HepG2 (cell line): ENCODE measurements at regions not wholly inside any gene's neighbourhood (a gene's known extent, or its start where the extent isn't known, plus 50 kb on each side); places are given as distances from the start of the nearest gene placed in this dataset.

Experiments used
- CTCF ChIP-seq: sonication (generic); formaldehyde crosslinking; IDR thresholded peaks from 2 replicates; pipeline ENCODE4 v1.5.0; 2020; ENCODE audit warnings: mild to moderate bottlenecking, missing genetic modification reagents, moderate library complexity
- EP300 ChIP-seq, 3 experiments: sonication (generic) in 1 of 3; formaldehyde crosslinking in 1 of 3; IDR thresholded peaks; 2 replicates each; pipeline versions ENCODE4 v1.5.1 to v1.6.1; 2011 to 2020; ENCODE audit warnings: low read depth in 2 of 3, low read length in 2 of 3, borderline replicate concordance in 1 of 3, improper control_type of control experiment in 1 of 3, mild to moderate bottlenecking in 1 of 3, missing genetic modification reagents in 1 of 3, moderate library complexity in 1 of 3
- FOXM1 ChIP-seq: sonication (generic); formaldehyde crosslinking; IDR thresholded peaks from 2 replicates; pipeline ENCODE4 v1.5.0; 2020; ENCODE audit warnings: missing genetic modification reagents
- KDM1A ChIP-seq: IDR thresholded peaks from 2 replicates; pipeline ENCODE4 v1.6.1; 2016; ENCODE audit warnings: missing compliant biosample characterization
- MNT ChIP-seq: fragments of 450-650 bp; IDR thresholded peaks from 2 replicates; pipeline ENCODE4 v1.6.1; 2016
- RBM39 ChIP-seq: fragments of 200-400 bp; formaldehyde crosslinking; IDR thresholded peaks from one replicate; pipeline ENCODE4 v1.6.1; 2018; ENCODE audit warnings: antibody characterized with exemption, mild to moderate bottlenecking, low read depth, low read length; ENCODE audit not compliant: poor library complexity, severe bottlenecking
- SIN3B ChIP-seq: fragments of 150-350 bp; IDR thresholded peaks from 2 replicates; pipeline ENCODE4 v1.6.1; 2014; ENCODE audit warnings: low read length
- SNRNP70 ChIP-seq: fragments of 200-400 bp; formaldehyde crosslinking; IDR thresholded peaks from 2 replicates; pipeline ENCODE4 v1.6.1; 2017; ENCODE audit warnings: mild to moderate bottlenecking, low read depth, low read length, moderate library complexity
- TCF7 ChIP-seq: sonication (generic); IDR thresholded peaks from 2 replicates; pipeline ENCODE4 v1.6.1; 2016; ENCODE audit warnings: antibody characterized with exemption, low read depth
- TRIM24 ChIP-seq: sonication (generic); formaldehyde crosslinking; IDR thresholded peaks from 2 replicates; pipeline ENCODE4 v1.8.0; 2022; ENCODE audit warnings: mild to moderate bottlenecking, missing genetic modification reagents
- ZNF589 ChIP-seq: sonication (generic); formaldehyde crosslinking; conservative IDR thresholded peaks from 2 replicates; pipeline ENCODE4 v1.8.0; 2022; ENCODE audit warnings: mild to moderate bottlenecking, moderate library complexity, missing genetic modification reagents
- ZNF678 ChIP-seq: sonication (generic); formaldehyde crosslinking; IDR thresholded peaks from 2 replicates; pipeline ENCODE4 v1.4.0; 2020; ENCODE audit warnings: mild to moderate bottlenecking, missing genetic modification reagents
- ZNF772 ChIP-seq: sonication (generic); formaldehyde crosslinking; IDR thresholded peaks from 2 replicates; pipeline ENCODE4 v1.5.0; 2020; ENCODE audit warnings: mild to moderate bottlenecking, missing genetic modification reagents
- ZSCAN25 ChIP-seq: sonication (generic); formaldehyde crosslinking; IDR thresholded peaks from 2 replicates; pipeline ENCODE4 v1.8.0; 2022; ENCODE audit warnings: mild to moderate bottlenecking, missing genetic modification reagents

GRCh38 chr4:124459941-124460310 is 252.6 kb downstream of the ANKRD50 start:
- no peak for TF ChIP-seq CTCF (CRISPR knock-in tag)
- no peak for TF ChIP-seq SIN3B
- no peak for TF ChIP-seq EP300 (IDR thresholded peaks at IDR 0.05; ENCODE audit: low read depth in 2 of 2, low read length in 2 of 2)
- no peak for TF ChIP-seq EP300 (CRISPR knock-in tag; IDR thresholded peaks at IDR 0.05; ENCODE audit: borderline replicate concordance)
- TF ChIP-seq TRIM24 = no peak
- TF ChIP-seq RBM39 = no peak
- TF ChIP-seq ZNF678 (CRISPR knock-in tag) = no peak
- no peak for TF ChIP-seq TCF7
- no peak for TF ChIP-seq MNT
- TF ChIP-seq ZNF772 (CRISPR knock-in tag) = no peak
- TF ChIP-seq ZNF589 (CRISPR knock-in tag) = no peak
- no peak for TF ChIP-seq FOXM1 (CRISPR knock-in tag)
- no peak for TF ChIP-seq SNRNP70
- no peak for TF ChIP-seq ZSCAN25 (CRISPR knock-in tag)
- no peak for TF ChIP-seq KDM1A (CRISPR knock-in tag)
